Activated CD4-positive, alpha-beta T cell treated with anti-CD3 and anti-CD28 coated beads, Interleukin-2, amount 10 ng/mL, durations not matched to agents 24 days and 14 days (primary cell): ENCODE measurements at regions not wholly inside any gene's neighbourhood (a gene's known extent, or its start where the extent isn't known, plus 50 kb on each side); places are given as distances from the start of the nearest gene placed in this dataset.
"Not testable (repeated sequence)": the region's sequence is repeated elsewhere in the genome, so short reads cannot be mapped to it uniquely, and the experiment has no call there.

ENCODE experiments used
- DNase-seq: peaks from one replicate; pipeline ENCODE4 v3.0.0; 2022
- H3K27ac Mint-ChIP-seq: one replicate; pipeline ENCODE4 v1.8.0; 2022; ENCODE audit warnings: mild to moderate bottlenecking, mixed read lengths
- H3K27me3 Mint-ChIP-seq: one replicate; pipeline ENCODE4 v1.8.0; 2022; ENCODE audit warnings: mixed read lengths
- H3K36me3 Mint-ChIP-seq: one replicate; pipeline ENCODE4 v1.8.0; 2022; ENCODE audit warnings: low read depth, mild to moderate bottlenecking, mixed read lengths
- H3K4me1 Mint-ChIP-seq: one replicate; pipeline ENCODE4 v1.8.0; 2021; ENCODE audit warnings: mixed read lengths
- H3K4me3 Mint-ChIP-seq: one replicate; pipeline ENCODE4 v1.8.0; 2022; ENCODE audit warnings: mild to moderate bottlenecking, moderate library complexity, mixed read lengths
- H3K9me3 Mint-ChIP-seq: one replicate; pipeline ENCODE4 v1.8.0; 2021; ENCODE audit warnings: mixed read lengths
- intact Hi-C: fragments of 100-400 bp; cut with micrococcal nuclease; formaldehyde crosslinking; loops from one replicate; pipeline ENCODE4 v1.15.1; 2023

GRCh38 chr4:85125688-85126087, 159.2 kb upstream of the WDFY3 start:
- no peak overlapping the region for H3K27ac Mint-ChIP-seq
- H3K4me3 Mint-ChIP-seq: no peak overlapping the region
- no peaks in the 10 kb centered on the region for H3K27me3 Mint-ChIP-seq
- no peak for DNase-seq
- no peaks in the 10 kb centered on the region for H3K4me1 Mint-ChIP-seq
- no peaks in the 10 kb centered on the region for H3K36me3 Mint-ChIP-seq
- H3K9me3 Mint-ChIP-seq: peaks cover under 1% of the 10 kb centered on the region
- intact Hi-C loops: no loop called here

GRCh38 chr4:85126991-85127591, 160.6 kb upstream of the WDFY3 start:
- no peak for DNase-seq
- Mint-ChIP-seq H3K4me1 (no peaks in the 10 kb centered on the region), H3K4me3 (no peak overlapping the region), H3K27ac (no peak overlapping the region), H3K9me3 (peaks cover 3% of the 10 kb centered on the region), H3K27me3 (no peaks in the 10 kb centered on the region), H3K36me3 (no peaks in the 10 kb centered on the region)
- intact Hi-C loops: no loop called here

- H3K4me1 Mint-ChIP-seq: no peaks in the 10 kb centered on the region
- no peaks in the 10 kb centered on the region for H3K36me3 Mint-ChIP-seq
- H3K9me3 Mint-ChIP-seq: peaks cover 3% of the 10 kb centered on the region
- H3K4me3 Mint-ChIP-seq: no peak overlapping the region
- DNase-seq: no peak
- intact Hi-C loops: no loop called here
- no peaks in the 10 kb centered on the region for H3K27me3 Mint-ChIP-seq
- no peak overlapping the region for H3K27ac Mint-ChIP-seq
Observed at GRCh38 chr4:85127653-85128052, 161.2 kb upstream of the WDFY3 start.

- no peak for DNase-seq
- H3K4me3 Mint-ChIP-seq: no peak overlapping the region
- peaks cover 3% of the 10 kb centered on the region for H3K9me3 Mint-ChIP-seq
- intact Hi-C loops: no loop called here
- no peaks in the 10 kb centered on the region for H3K36me3 Mint-ChIP-seq
- H3K4me1 Mint-ChIP-seq: no peaks in the 10 kb centered on the region
- no peaks in the 10 kb centered on the region for H3K27me3 Mint-ChIP-seq
- H3K27ac Mint-ChIP-seq: no peak overlapping the region
Observed at GRCh38 chr4:85128246-85129204, 162.0 kb upstream of the WDFY3 start.

GRCh38 chr4:85129354-85130125, 163.1 kb upstream of the WDFY3 start:
- H3K9me3 Mint-ChIP-seq, H3K27ac Mint-ChIP-seq, H3K36me3 Mint-ChIP-seq, DNase-seq, H3K4me1 Mint-ChIP-seq, intact Hi-C loops, H3K27me3 Mint-ChIP-seq, H3K4me3 Mint-ChIP-seq: not testable (repeated sequence)

GRCh38 chr4:85132117-85132516, 165.6 kb upstream of the WDFY3 start:
- DNase-seq: no peak
- peaks cover 3% of the 10 kb centered on the region for H3K9me3 Mint-ChIP-seq
- intact Hi-C loops: no loop called here
- no peak overlapping the region for H3K4me3 Mint-ChIP-seq
- no peak overlapping the region for H3K27ac Mint-ChIP-seq
- H3K27me3 Mint-ChIP-seq: no peaks in the 10 kb centered on the region
- no peaks in the 10 kb centered on the region for H3K36me3 Mint-ChIP-seq
- H3K4me1 Mint-ChIP-seq: no peaks in the 10 kb centered on the region

- no peak overlapping the region for H3K4me3 Mint-ChIP-seq
- intact Hi-C loops: no loop called here
Observed at GRCh38 chr4:85132570-85132969, 166.1 kb upstream of the WDFY3 start.

GRCh38 chr4:85139749-85140148, 173.3 kb upstream of the WDFY3 start:
- intact Hi-C loops, H3K9me3 Mint-ChIP-seq: not testable (repeated sequence)

More at GRCh38 chr4:85132570-85132969, 166.1 kb upstream of the WDFY3 start:
- H3K36me3 Mint-ChIP-seq: no peaks in the 10 kb centered on the region
- H3K27me3 Mint-ChIP-seq: no peaks in the 10 kb centered on the region
- peaks cover 3% of the 10 kb centered on the region for H3K9me3 Mint-ChIP-seq
- DNase-seq: no peak
- no peaks in the 10 kb centered on the region for H3K4me1 Mint-ChIP-seq
- H3K27ac Mint-ChIP-seq: no peak overlapping the region

GRCh38 chr4:85142451-85142850, 176.0 kb upstream of the WDFY3 start:
- Mint-ChIP-seq H3K27ac (no peak overlapping the region), H3K4me3 (no peak overlapping the region)
- intact Hi-C loops: no loop called here

More at GRCh38 chr4:85139749-85140148, 173.3 kb upstream of the WDFY3 start:
- not testable (repeated sequence) for H3K27ac Mint-ChIP-seq, H3K4me1 Mint-ChIP-seq, DNase-seq, H3K4me3 Mint-ChIP-seq, H3K36me3 Mint-ChIP-seq, H3K27me3 Mint-ChIP-seq

GRCh38 chr4:85147481-85148076, 181.1 kb upstream of the WDFY3 start:
- Mint-ChIP-seq H3K36me3 (no peaks in the 10 kb centered on the region), H3K27ac (no peak overlapping the region), H3K27me3 (peaks cover 4% of the 10 kb centered on the region), H3K4me3 (no peak overlapping the region), H3K9me3 (no peaks in the 10 kb centered on the region), H3K4me1 (no peaks in the 10 kb centered on the region)
- DNase-seq: peak; percentile 64
- intact Hi-C loops: loop anchor here (1.0 to 5.0 kb wide), 3 partner anchors 223 to 650 kb away; no protein-coding TSS in a partner anchor

More at GRCh38 chr4:85142451-85142850, 176.0 kb upstream of the WDFY3 start:
- Mint-ChIP-seq H3K9me3 (no peaks in the 10 kb centered on the region), H3K36me3 (no peaks in the 10 kb centered on the region), H3K4me1 (no peaks in the 10 kb centered on the region), H3K27me3 (no peaks in the 10 kb centered on the region)
- no peak for DNase-seq

GRCh38 chr4:85149676-85150075, 183.2 kb upstream of the WDFY3 start:
- no peak for DNase-seq
- no peaks in the 10 kb centered on the region for H3K36me3 Mint-ChIP-seq
- H3K9me3 Mint-ChIP-seq: no peaks in the 10 kb centered on the region
- H3K4me1 Mint-ChIP-seq: no peaks in the 10 kb centered on the region
- no peak overlapping the region for H3K27ac Mint-ChIP-seq
- no peak overlapping the region for H3K4me3 Mint-ChIP-seq
- intact Hi-C loops: loop anchor here (5.0 kb wide), 1 partner anchor 648 kb away; no protein-coding TSS in a partner anchor
- H3K27me3 Mint-ChIP-seq: peaks cover 4% of the 10 kb centered on the region

GRCh38 chr4:85151371-85151770, 184.9 kb upstream of the WDFY3 start:
- no peaks in the 10 kb centered on the region for H3K4me1 Mint-ChIP-seq
- peaks cover 4% of the 10 kb centered on the region for H3K27me3 Mint-ChIP-seq
- H3K36me3 Mint-ChIP-seq: no peaks in the 10 kb centered on the region
- intact Hi-C loops: no loop called here
- DNase-seq: no peak
- no peak overlapping the region for H3K4me3 Mint-ChIP-seq
- H3K27ac Mint-ChIP-seq: no peak overlapping the region
- H3K9me3 Mint-ChIP-seq: no peaks in the 10 kb centered on the region

GRCh38 chr4:85151786-85152185, 185.3 kb upstream of the WDFY3 start:
- intact Hi-C loops: no loop called here
- Mint-ChIP-seq H3K4me1 (no peaks in the 10 kb centered on the region), H3K9me3 (no peaks in the 10 kb centered on the region)

More at GRCh38 chr4:85151786-85152185, 185.3 kb upstream of the WDFY3 start:
- no peak overlapping the region for H3K27ac Mint-ChIP-seq
- DNase-seq: no peak
- no peak overlapping the region for H3K4me3 Mint-ChIP-seq
- peaks cover 4% of the 10 kb centered on the region for H3K27me3 Mint-ChIP-seq
- no peaks in the 10 kb centered on the region for H3K36me3 Mint-ChIP-seq
